ENCODE measurements at regions not wholly inside any gene's neighbourhood (a gene's known extent, or its start where the extent isn't known, plus 50 kb on each side); places are given as distances from the start of the nearest gene placed in this dataset.

GRCh38 chr1:47558601-47559593 lies 121.1 kb downstream of the FOXD2 start:
- no peak for TF ChIP-seq CTCF (conservative IDR thresholded peaks at IDR 0.05)

GRCh38 chr1:47559944-47560695 lies 122.3 kb downstream of the FOXD2 start:
- TF ChIP-seq CTCF (conservative IDR thresholded peaks at IDR 0.05): no peak
- peak overlapping the region; percentile 95 for H3K27ac ChIP-seq

More at GRCh38 chr1:47558601-47559593, 121.1 kb downstream of the FOXD2 start:
- H3K27ac ChIP-seq: peak overlapping the region; percentile 95

GRCh38 chr1:47561523-47562007 lies 123.7 kb downstream of the FOXD2 start:
- no peak overlapping the region for H3K27ac ChIP-seq

GRCh38 chr1:47562147-47562546 lies 124.3 kb downstream of the FOXD2 start:
- no peak overlapping the region for H3K27ac ChIP-seq
- no peak for TF ChIP-seq CTCF (conservative IDR thresholded peaks at IDR 0.05)

More at GRCh38 chr1:47561523-47562007, 123.7 kb downstream of the FOXD2 start:
- no peak for TF ChIP-seq CTCF (conservative IDR thresholded peaks at IDR 0.05)

- TF ChIP-seq CTCF (conservative IDR thresholded peaks at IDR 0.05): no peak
These were observed 125.0 kb downstream of the FOXD2 start for GRCh38 chr1:47562799-47563198.

GRCh38 chr1:47563201-47563600 lies 125.4 kb downstream of the FOXD2 start:
- TF ChIP-seq CTCF (conservative IDR thresholded peaks at IDR 0.05): no peak

More at GRCh38 chr1:47562799-47563198, 125.0 kb downstream of the FOXD2 start:
- H3K27ac ChIP-seq: no peak overlapping the region

GRCh38 chr1:47564570-47564969 lies 126.7 kb downstream of the FOXD2 start:
- no peak overlapping the region for H3K27ac ChIP-seq
- no peak for TF ChIP-seq CTCF (conservative IDR thresholded peaks at IDR 0.05)

More at GRCh38 chr1:47563201-47563600, 125.4 kb downstream of the FOXD2 start:
- no peak overlapping the region for H3K27ac ChIP-seq
